ENCODE measurements at regions not wholly inside any gene's neighbourhood (a gene's known extent, or its start where the extent isn't known, plus 50 kb on each side); places are given as distances from the start of the nearest gene placed in this dataset.
"Not testable (repeated sequence)": the region's sequence is repeated elsewhere in the genome, so short reads cannot be mapped to it uniquely, and the experiment has no call there.

DNA sequence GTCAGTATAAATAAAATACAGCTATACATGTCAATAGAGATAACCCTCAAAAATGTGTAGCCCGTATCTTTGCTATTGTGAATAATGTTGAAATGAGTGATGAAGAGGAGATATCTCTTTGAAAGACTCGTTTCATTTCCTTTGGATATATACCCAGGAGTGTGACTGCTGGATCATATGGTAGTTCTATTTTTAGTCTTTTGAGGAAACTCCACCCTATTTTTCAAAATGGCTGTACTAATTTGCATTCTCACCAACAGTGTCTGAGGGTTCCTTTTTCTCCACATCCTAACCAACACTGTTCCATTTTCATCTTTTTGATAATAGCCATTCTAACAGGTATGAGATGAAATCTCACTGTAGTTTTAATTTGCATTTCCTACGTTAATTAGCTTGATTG, 237.5 kb upstream of the GBE1 start:
- DNase-seq: no peak
- Mint-ChIP-seq H3K27me3 (ENCODE audit: low read depth in 3 of 3) (peaks cover 0 to 3% (median 3%) of the 10 kb centered on the region in 3 donors), H3K4me1 (no peaks in the 10 kb centered on the region), H3K27ac (no peak overlapping the region), H3K9me3 (peaks cover 0 to 23% (median 13%) of the 10 kb centered on the region in 6 donors), H3K36me3 (no peaks in the 10 kb centered on the region), H3K4me3 (no peak overlapping the region)

DNA sequence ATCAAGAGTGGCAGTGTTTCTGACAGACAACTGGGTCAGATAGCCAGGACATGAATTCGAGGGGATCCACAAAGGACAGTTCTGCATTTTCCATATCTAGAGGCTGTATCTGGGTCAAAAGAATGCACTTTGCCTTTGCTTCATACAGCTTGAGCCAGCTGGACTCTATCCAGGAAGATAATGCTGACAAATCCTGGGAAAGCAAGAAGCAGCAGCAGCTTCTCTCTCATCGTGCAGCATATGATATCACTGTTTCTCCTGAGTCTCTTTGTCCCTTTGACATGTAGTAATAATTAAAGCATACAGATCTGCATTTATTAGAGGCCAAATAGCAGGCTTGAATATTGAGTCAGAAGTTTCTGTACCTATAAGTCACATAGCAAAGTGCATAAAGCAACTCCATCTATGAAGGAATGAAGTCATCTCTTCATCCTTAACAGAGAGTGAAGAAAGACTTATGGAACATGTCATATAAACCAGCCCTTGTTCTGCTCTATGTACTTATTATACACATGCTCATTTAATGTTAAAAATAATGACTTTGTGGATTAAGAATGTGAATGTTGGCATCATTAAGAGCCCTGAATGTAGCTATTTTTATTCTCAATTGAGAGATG, 236.8 kb upstream of the GBE1 start:
- Mint-ChIP-seq H3K36me3 (no peaks in the 10 kb centered on the region), H3K4me1 (no peaks in the 10 kb centered on the region), H3K27me3 (ENCODE audit: low read depth in 3 of 3) (peaks cover 0 to 3% (median 3%) of the 10 kb centered on the region in 3 donors), H3K4me3 (no peak overlapping the region), H3K27ac (no peak overlapping the region), H3K9me3 (peaks cover 0 to 23% (median 13%) of the 10 kb centered on the region in 6 donors)
- no peak for DNase-seq

DNA sequence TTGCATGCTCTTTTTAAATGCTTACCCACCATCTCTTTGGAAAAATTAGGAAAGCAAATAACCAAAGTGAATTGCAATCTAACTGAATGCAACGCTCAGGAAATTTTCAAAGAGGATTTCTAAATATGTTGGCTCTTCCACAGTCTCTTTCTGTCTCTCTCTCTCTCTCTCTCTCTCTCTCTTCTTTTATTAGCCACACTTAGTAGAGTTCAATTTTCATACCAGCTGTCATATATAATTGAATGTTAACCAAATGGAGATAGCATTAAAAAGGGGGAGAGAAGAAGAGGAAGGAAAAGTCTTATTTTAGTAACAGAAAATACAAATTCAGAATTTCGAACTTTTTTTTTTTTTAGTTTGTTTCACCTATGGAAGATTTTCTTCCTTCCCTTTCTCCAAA, 235.9 kb upstream of the GBE1 start:
- Mint-ChIP-seq H3K27ac (no peak overlapping the region), H3K9me3 (peaks cover 0 to 23% (median 9%) of the 10 kb centered on the region in 6 donors)

DNA sequence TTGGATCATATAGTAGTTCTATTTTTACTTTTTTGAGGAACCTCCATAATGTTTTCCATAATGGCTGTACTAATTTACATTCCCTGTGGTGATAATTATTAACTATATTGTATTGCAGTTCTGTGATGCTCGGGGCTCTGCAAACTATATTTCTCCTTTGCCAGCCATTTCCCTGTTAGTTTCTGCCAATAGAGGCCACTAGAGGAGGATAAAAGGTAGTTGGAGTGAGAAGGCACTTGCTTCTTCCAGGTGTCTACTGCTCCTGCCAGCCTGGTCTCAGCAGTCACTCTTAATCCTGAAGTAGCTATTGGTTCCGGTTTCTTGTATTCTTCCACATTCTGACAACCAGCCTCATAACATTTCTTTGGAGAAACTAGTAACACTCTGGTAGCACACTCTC, 233.9 kb upstream of the GBE1 start:
- no peaks in the 10 kb centered on the region for H3K36me3 Mint-ChIP-seq
- H3K4me1 Mint-ChIP-seq: no peaks in the 10 kb centered on the region
- peaks cover 0 to 23% (median 10%) of the 10 kb centered on the region in 6 donors for H3K9me3 Mint-ChIP-seq
- H3K27ac Mint-ChIP-seq: no peak overlapping the region
- H3K4me3 Mint-ChIP-seq: no peak overlapping the region
- no peak for DNase-seq
- H3K27me3 Mint-ChIP-seq (ENCODE audit: low read depth in 3 of 3): peaks cover 1 to 3% (median 2%) of the 10 kb centered on the region in 3 donors

More for the DNA sequence above, 235.9 kb upstream of the GBE1 start:
- Mint-ChIP-seq H3K27me3 (ENCODE audit: low read depth in 3 of 3) (peaks cover 2 to 3% (median 3%) of the 10 kb centered on the region in 3 donors), H3K36me3 (no peaks in the 10 kb centered on the region), H3K4me3 (no peak overlapping the region), H3K4me1 (no peaks in the 10 kb centered on the region)
- no peak for DNase-seq

DNA sequence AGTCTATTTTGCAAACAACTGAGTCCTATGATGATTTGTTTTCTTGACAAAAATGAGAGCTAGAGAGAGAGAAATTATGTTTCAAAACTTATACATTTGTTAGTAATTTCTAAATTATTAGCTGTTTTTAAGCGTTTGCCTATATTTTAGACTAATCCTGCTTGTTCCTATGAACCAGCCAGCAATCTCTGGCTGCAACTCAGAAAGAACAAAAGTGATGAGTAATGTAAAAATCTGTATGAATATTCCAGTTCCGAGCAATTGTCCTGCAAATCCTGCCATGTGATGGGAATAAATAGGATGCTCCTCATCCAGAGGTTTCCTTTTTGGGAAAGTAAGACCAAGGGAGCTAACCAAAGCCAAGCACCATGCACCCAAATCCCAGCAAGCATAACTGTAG, 228.3 kb upstream of the GBE1 start:
- Mint-ChIP-seq H3K4me3 (no peak overlapping the region), H3K27ac (no peak overlapping the region), H3K4me1 (no peaks in the 10 kb centered on the region), H3K27me3 (ENCODE audit: low read depth in 3 of 3) (peaks cover 0 to 2% (median 1%) of the 10 kb centered on the region in 3 donors), H3K9me3 (peaks cover 0 to 18% (median 10%) of the 10 kb centered on the region in 6 donors), H3K36me3 (no peaks in the 10 kb centered on the region)
- no peak for DNase-seq

DNA sequence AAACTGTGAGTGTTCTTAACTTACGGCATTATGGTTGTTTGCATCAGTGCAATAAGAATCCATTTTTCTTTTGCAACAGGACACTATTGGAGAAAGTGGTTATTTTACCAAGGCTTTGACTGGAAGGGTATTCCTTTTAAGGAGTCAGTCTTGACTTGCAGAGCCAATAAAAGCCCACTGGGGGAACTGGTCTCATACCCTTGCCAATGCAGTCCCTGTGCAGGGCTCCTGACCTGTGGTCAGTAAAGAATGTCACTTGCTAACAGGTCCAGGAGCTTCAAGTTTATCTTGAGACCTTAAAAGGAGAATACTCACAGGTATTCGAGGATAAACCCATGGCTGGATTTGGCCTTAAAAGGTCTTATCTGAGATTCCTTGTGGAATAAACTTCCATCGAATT, 227.8 kb upstream of the GBE1 start:
- no peak overlapping the region for H3K4me3 Mint-ChIP-seq
- peaks cover 0 to 13% (median 10%) of the 10 kb centered on the region in 6 donors for H3K9me3 Mint-ChIP-seq
- H3K27ac Mint-ChIP-seq: no peak overlapping the region
- H3K36me3 Mint-ChIP-seq: no peaks in the 10 kb centered on the region
- H3K27me3 Mint-ChIP-seq (ENCODE audit: low read depth in 3 of 3): peaks cover 0 to 2% (median 0%) of the 10 kb centered on the region in 3 donors
- DNase-seq: no peak
- no peaks in the 10 kb centered on the region for H3K4me1 Mint-ChIP-seq

DNA sequence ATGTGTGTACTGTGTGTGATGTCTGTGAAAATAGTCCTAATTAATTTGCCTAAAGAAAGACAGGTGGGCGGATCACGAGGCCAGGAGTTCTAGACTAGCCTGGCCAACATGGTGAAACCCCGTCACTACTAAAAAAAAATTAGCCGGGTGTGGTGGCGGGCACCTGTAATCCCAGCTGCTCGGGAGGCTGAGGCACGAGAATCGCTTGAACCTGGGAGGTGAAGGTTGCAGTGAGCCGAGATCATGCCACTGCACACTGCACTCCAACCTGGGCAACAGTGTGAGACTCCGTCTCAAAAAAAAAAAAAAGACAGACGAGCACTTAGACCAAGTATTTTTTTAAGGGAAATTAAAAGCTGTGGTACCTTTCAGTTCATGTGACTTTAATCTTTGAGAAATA, 226.0 kb upstream of the GBE1 start:
- H3K9me3 Mint-ChIP-seq: peaks cover 7 to 18% (median 11%) of the 10 kb centered on the region in 6 donors
- not testable (repeated sequence) for H3K4me1 Mint-ChIP-seq; H3K4me3 Mint-ChIP-seq; H3K27ac Mint-ChIP-seq; DNase-seq; H3K27me3 Mint-ChIP-seq (ENCODE audit: low read depth in 3 of 3); H3K36me3 Mint-ChIP-seq

DNA sequence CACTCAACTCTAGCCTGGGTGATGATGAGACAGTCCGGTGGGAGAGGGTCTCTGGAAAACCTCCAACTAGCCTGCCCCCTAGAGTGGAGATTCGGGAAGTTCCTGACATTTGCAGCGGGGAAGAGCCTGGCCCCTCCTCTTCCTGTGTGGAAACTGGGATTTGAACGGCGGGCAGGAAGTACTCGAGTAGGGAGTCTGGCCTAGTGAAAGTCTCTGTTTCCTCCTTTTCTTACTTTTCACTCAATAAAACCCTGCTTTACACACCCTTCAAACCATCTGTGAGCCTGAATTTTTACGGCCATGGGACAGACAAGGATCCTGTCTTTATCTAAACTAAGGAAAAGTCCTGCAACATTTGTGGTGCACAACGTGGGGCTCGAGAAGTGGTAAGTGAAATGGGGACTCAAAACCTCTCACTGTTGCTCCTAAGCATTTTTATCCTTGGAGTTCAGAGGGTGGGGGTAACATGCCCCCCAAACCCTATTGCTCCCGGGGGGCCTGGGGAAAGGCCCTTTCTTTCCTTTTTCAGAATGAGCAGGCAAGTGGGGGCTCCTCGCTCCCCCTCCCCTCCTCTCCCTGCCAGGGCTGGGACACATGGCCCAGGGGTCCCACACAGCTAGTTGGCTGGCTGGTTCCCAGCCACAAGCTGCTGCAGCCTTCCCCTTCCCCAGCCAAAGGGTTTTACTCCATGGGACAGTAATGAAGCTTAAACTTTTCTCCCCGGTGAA, 224.7 kb upstream of the GBE1 start:
- DNase-seq: no peak
- no peaks in the 10 kb centered on the region for H3K36me3 Mint-ChIP-seq

DNA sequence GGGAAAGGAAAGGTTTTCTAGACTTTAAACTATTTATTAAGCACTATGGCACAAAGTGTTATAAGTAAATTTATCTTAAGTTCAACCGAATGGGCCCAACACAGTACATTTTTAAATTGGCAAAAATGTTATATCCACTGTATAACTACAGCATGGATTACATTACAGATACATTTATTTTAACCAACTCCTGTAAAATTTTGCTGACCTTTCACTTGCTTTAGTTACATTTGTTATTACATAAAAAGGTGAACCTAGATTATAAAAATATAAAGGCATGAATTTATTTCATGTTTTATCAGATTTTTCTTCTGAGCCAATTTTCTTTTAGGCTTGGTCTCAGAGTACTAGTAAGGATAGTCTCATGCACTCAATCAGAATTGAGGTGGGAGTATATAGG, 221.9 kb upstream of the GBE1 start:
- Mint-ChIP-seq H3K36me3 (no peaks in the 10 kb centered on the region), H3K27me3 (ENCODE audit: low read depth in 3 of 3) (no peaks in the 10 kb centered on the region), H3K4me1 (no peaks in the 10 kb centered on the region), H3K27ac (no peak overlapping the region), H3K9me3 (peaks cover 4 to 15% (median 12%) of the 10 kb centered on the region in 6 donors), H3K4me3 (no peak overlapping the region)
- DNase-seq: no peak

More for the DNA sequence above, 224.7 kb upstream of the GBE1 start:
- peaks cover 7 to 18% (median 9%) of the 10 kb centered on the region in 6 donors for H3K9me3 Mint-ChIP-seq
- H3K27ac Mint-ChIP-seq: no peak overlapping the region
- H3K4me1 Mint-ChIP-seq: no peaks in the 10 kb centered on the region
- no peak overlapping the region for H3K4me3 Mint-ChIP-seq
- no peaks in the 10 kb centered on the region for H3K27me3 Mint-ChIP-seq (ENCODE audit: low read depth in 3 of 3)

DNA sequence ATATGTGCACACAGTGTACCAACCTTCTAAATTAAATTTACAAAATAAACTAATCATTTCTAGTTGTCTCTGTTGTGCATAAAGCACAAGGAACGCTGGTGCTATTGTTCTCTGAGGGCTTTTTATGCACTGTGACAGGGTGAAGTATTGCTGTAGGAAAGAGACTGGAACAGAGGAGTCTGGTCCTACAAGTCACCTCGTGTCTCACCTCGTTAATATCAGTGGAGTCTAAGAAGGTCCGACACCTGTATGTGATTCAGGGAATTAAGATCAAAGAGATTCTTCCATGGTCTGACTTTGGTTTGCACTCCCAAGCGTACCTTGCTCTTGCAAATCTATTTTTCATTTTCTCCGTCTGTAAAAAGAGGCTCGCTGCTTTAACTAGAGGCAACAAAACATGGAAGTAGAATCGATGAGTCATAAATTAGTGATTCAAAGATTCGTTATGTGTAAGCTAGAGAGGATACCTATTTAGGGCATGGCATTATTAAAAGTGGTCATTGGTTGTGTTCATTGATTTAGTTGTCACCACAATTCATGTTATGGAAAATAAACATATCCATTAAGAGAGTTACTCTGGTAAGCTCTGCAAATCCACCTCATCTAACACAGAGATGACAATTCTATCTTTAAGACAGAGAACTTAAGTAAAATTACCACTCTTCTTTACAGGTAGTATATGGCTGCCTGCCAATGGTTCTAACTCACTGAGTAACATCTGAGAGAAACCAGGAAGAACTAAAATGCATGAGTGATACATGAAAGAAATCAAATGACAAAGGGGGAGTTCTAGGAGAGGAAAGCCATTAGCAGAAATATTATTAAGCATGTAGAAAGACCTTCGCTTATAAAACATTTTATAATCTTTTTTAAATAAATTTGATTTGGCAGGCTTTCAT, 219.4 kb upstream of the GBE1 start:
- no peak for DNase-seq
- Mint-ChIP-seq H3K9me3 (peaks cover 5 to 13% (median 9%) of the 10 kb centered on the region in 6 donors), H3K4me3 (no peak overlapping the region), H3K4me1 (no peaks in the 10 kb centered on the region), H3K36me3 (no peaks in the 10 kb centered on the region), H3K27ac (no peak overlapping the region), H3K27me3 (ENCODE audit: low read depth in 3 of 3) (no peaks in the 10 kb centered on the region)

DNA sequence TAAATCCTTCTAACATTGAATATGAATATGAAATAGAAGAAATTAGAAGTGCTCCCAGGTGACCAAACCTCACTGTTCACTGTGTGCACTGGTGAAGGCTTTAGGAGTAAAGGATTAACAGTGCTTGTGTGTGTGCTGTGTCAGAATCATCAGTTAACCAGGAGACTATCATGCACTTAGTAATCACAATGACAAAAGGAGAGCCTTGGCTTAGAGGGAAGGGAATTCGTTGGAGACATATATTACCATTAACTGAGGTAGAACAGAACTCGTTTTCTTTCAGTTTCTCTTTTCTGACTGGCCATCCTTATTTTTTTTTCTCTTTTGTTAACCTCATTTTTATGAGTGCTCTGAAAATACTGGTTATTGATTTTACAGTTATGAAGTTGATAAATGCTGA, 213.3 kb upstream of the GBE1 start:
- H3K36me3 Mint-ChIP-seq: no peaks in the 10 kb centered on the region

DNA sequence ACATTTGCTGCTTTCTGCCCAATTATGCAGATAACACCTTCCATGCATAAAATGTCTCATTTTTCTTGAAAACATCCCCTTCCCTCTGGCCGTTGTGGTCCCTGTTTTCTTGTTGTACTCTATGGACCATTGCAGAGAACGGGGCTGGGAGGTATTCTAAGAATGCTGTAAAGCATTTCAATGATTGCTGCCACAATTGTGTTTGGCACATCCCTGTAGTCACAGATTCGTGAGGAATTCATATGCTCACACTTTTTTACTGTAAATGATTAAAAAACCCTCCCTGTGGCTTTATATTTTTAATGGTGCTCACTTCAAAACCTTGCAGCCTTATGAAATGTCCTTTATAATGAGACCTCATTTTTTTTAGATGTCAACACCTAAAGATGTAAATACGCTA, 207.2 kb upstream of the GBE1 start:
- no peaks in the 10 kb centered on the region for H3K4me1 Mint-ChIP-seq
- H3K36me3 Mint-ChIP-seq: no peaks in the 10 kb centered on the region
- peaks cover 2 to 10% (median 6%) of the 10 kb centered on the region in 6 donors for H3K9me3 Mint-ChIP-seq
- H3K4me3 Mint-ChIP-seq: no peak overlapping the region
- H3K27me3 Mint-ChIP-seq (ENCODE audit: low read depth in 3 of 3): no peaks in the 10 kb centered on the region
- H3K27ac Mint-ChIP-seq: no peak overlapping the region
- DNase-seq: no peak

More for the DNA sequence above, 213.3 kb upstream of the GBE1 start:
- Mint-ChIP-seq H3K27me3 (ENCODE audit: low read depth in 3 of 3) (no peaks in the 10 kb centered on the region), H3K4me1 (no peaks in the 10 kb centered on the region), H3K27ac (no peak overlapping the region), H3K4me3 (no peak overlapping the region), H3K9me3 (peaks cover 4 to 10% (median 6%) of the 10 kb centered on the region in 6 donors)
- DNase-seq: no peak

DNA sequence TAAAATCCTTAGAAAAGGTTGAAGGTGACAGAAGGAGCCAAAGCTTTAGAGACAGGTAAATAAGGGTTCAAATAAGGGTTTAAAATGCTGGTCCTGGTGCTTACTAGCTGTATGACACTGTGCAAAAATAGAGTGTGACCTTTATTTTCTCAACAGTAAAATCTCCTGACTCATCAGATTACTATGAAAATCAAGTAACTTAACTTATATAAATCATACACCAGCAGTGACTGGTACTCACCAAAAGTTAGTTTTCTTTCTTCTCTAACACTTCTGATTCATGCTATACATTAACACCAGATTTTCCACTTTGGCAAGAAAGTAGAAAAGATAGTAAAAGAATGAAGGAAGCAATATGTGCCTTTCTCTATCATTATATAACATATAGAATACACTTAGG, 205.9 kb upstream of the GBE1 start:
- H3K4me1 Mint-ChIP-seq: no peaks in the 10 kb centered on the region

DNA sequence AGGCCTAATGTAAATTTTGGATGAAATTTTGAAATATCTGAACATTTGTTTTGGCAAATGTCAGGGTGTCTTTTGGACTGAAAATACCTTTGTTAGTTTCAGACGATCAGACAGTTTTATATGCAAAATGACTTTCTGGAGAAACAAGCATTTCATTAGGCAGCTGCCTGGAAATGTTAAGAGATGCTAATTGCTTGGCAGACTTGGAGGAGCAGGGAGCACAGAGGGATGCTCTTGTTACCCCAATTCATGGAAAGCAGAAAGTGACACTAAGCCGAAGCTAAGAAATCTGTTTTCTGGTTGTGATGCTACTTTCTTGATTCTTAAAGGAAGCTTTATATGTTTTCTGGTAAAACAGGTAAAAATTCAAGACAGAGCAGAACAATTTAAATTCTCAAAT, 204.3 kb upstream of the GBE1 start:
- no peak overlapping the region for H3K4me3 Mint-ChIP-seq
- H3K36me3 Mint-ChIP-seq: no peaks in the 10 kb centered on the region

More for the DNA sequence above, 205.9 kb upstream of the GBE1 start:
- DNase-seq: no peak
- Mint-ChIP-seq H3K27me3 (ENCODE audit: low read depth in 3 of 3) (no peaks in the 10 kb centered on the region), H3K4me3 (no peak overlapping the region), H3K27ac (no peak overlapping the region), H3K36me3 (no peaks in the 10 kb centered on the region), H3K9me3 (peaks cover 0 to 11% (median 6%) of the 10 kb centered on the region in 6 donors)

More for the DNA sequence above, 204.3 kb upstream of the GBE1 start:
- Mint-ChIP-seq H3K9me3 (peaks cover 0 to 14% (median 2%) of the 10 kb centered on the region in 6 donors), H3K27ac (no peak overlapping the region), H3K27me3 (ENCODE audit: low read depth in 3 of 3) (no peaks in the 10 kb centered on the region), H3K4me1 (no peaks in the 10 kb centered on the region)
- DNase-seq: no peak
